HG03280 (cell line): ENCODE measurements at regions not wholly inside any gene's neighbourhood (a gene's known extent, or its start where the extent isn't known, plus 50 kb on each side); places are given as distances from the start of the nearest gene placed in this dataset.

ENCODE experiments used
- ATAC-seq: cut with Tn5 transposase; IDR thresholded peaks from one replicate; pipeline ENCODE4 v1.9.1; 2021; ENCODE audit warnings: mild to moderate bottlenecking, moderate library complexity; ENCODE audit not compliant: unreplicated experiment

DNA sequence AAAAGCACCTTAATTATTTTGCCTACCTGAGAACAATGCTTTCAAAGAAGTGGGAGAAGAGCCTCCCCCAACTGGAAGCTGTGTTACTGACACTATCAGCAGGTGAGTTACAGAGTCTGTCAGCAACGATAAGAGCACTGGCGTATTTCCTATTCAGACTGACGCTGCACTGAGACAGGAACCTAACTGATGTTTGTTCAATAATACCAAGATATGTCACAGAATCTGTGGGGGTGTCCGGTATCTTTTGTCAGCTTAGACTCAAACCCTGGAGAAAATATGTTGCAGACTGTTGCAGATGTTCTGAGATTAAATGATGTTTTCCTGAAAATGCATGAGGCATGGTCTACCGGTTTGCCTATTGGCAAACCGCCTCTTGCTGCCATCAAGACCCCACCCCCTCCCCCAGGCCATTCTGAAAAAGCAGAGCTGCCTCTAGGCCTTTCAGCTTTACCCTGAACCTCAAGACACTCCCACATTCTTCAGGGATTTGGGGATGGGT is 115.2 kb upstream of the KIT start:
- ATAC-seq: no peak

DNA sequence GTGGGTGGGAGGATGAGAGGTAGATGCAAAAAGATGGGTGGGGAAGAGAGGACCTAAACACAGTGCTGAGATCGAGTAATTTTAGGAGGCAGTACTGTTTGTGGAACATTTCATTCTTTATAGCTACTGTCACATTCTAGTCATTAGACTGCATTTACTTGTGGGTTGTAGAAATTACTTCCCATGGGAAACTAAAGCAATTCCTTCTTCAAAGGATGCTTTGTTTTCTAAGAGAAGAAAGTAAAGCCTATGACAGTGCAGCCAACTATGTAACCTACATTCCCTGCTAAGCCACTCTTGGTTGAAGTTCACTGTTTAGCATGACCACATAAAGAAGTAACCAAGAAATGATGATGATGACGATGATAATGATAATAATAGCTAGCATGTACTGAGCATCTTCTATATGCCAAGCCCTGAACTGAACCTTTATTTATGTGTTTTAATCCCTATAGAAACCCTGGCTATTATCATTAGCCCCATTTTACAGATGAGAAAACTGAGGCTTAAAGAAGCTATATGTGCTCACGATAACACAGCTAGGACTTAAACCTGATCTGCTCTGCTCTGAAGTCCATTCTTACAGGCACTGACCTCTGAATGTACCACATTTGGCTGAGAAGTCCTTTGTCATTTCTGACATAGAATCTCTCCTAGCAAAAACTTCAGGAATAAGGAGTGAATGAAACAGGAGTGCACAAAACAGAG is 114.5 kb upstream of the KIT start:
- ATAC-seq: no peak

- no peak for ATAC-seq
These were observed 111.9 kb upstream of the KIT start for GRCh38 chr4:54545663-54546424.

DNA sequence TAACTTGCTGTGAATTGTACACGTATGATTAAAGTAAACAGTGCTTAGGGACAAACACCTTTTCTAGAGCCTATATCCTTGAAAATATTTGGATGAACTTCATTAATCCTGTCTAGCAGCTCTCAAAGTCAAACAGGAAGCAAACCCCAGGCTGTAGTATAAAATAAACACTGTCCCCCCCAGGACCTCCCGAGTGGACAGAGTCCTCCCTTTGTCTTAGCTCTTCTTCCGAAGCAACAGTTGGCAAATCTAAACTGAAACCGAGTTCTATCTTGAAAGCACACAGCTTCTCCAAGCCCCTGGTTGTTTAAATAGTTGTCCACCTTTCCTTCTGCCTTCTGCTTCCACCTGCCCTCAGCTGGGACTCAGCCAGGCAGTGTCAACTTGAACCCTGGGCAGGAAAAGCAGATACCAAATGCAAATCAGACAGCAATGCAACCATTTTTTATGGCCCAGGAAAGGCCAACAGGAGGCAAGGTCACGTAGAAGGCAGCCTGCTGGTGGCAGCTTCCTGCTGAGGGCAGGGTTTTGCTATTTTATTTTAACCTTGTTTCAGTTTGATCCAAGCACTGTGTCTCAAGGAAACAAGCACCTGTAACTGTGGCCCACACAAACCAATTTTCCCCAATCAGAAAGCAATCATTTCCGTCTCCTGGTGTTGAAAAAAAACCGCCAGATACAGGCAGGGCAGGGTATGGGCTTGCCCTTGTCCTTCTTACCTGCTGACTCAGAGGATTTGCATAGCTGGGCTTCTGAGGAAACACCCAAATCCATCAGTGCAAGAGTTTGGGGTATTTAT is 110.3 kb upstream of the KIT start:
- peak; percentile 65 for ATAC-seq

- peak; percentile 43 for ATAC-seq
These were observed 109.6 kb upstream of the KIT start for GRCh38 chr4:54548098-54548620.

DNA sequence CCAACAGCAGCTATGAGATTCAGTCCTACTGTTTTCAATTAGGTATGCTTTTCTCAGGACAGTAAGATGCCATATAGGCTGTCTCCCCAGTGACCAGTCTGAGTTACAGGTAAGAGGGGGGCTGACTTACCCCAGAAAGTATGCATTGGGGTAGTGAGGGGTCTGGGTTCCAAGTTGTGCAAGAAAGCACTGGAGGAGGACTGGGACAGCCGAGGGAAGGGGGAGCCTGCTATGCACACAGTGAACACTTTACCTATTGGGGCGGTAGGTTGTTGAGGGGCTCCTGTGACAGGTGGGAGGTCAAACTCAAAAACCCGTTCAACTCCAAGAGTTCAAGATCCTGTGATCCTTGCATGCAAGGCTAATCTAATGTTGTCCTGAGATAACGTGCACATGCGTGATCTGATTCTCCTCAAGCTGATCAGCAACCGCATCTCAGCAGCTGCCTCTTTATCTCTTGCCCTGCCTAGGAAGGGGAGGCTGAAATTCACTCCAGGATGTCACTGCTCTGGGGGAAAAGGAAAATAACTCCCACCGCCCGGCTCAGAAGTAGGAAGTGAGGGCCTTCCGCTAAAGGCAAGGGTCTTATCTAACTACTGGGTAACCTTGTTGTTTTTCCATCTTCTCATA is 108.8 kb upstream of the KIT start:
- ATAC-seq: no peak

- ATAC-seq: no peak
These were observed 107.2 kb upstream of the KIT start for GRCh38 chr4:54550395-54551171.

DNA sequence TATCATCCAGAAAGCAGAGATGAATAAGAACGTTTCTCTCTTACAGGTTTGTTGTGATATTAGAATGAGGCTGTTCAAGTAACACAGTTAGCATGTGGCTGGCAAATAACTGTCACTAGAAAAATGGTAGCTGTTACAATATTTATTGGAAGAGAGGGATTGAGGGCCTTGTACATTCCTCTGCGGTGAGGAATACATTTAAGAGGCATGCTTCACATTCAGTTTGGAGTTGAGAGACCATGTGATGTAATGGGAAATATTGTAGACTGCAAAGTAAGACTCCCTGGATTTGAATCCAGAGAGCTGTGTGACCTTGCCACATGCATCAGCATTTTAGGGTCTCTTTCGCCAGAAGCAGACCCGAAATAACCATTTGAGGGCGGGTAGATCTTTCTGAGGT is 104.8 kb upstream of the KIT start:
- ATAC-seq: no peak

- no peak for ATAC-seq
These were observed 103.3 kb upstream of the KIT start for GRCh38 chr4:54554339-54554990.

GRCh38 chr4:54556051-54556450 is 101.7 kb upstream of the KIT start:
- no peak for ATAC-seq

DNA sequence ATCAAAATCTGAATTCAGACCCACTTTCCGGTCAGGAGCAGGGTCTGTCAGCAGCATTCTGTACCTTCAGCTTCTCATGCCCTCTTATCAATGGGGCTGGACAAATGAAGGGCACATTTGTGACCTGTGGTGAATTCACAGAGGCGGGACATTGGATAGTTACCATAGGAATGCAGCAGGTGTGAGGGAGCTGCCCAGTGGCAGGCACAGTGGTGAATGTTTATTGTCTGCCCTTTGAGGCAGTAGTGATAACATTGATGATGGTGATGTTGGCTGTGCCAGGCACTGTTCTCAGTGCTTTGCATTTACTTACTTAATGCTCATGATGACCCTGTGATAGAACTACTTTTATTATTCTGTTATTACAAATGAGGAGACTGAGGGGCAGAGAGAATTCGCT is 101.2 kb upstream of the KIT start:
- ATAC-seq: no peak

- ATAC-seq: no peak
These were observed 98.7 kb upstream of the KIT start for GRCh38 chr4:54558889-54559677.

- ATAC-seq: no peak
These were observed 97.2 kb upstream of the KIT start for GRCh38 chr4:54560513-54560912.

GRCh38 chr4:54561940-54562339 is 95.8 kb upstream of the KIT start:
- ATAC-seq: no peak

DNA sequence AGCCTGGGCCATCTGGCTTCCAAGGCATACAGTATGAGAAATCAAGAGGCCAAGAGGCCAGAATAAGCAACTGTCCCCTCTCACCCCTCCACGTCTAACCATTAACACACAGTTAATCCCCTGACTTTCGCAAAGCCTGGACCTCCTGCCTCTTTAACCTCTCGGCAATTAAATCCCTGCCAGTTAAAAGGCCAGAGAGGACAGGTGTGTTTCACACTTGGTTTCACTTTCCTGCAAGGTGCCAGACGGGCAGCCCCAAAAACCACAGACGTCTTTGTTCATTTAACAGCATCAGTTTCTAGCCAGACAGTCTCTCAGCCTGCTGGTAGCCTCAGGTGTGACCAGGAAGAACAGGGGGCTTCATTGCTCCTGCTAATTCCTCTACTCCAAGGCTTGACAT is 91.1 kb upstream of the KIT start:
- peak; percentile 93 for ATAC-seq

GRCh38 chr4:54567327-54567726 is 90.4 kb upstream of the KIT start:
- ATAC-seq: no peak

DNA sequence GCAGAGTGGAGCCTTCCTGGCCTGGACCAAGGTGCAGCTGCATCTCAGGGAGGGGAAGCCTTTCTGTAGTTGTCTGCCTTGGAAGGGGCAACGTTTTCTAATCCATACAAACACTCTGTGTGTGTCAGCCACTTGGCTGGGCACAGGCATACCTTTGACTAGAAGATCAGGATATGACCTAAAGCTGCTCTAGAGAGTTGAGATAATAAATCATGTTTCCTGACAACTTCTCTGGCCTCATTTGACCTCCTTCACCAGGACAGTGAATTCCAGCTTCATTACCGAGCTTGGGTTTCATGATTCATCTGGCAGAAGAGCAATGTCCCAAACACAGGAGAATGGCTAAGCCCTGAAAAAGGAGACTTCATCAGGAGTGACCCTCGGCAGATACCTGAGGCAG is 89.6 kb upstream of the KIT start:
- no peak for ATAC-seq

GRCh38 chr4:54570822-54571221 is 86.9 kb upstream of the KIT start:
- ATAC-seq: no peak
